Forelimb muscle (tissue), 1 donor: ENCODE measurements at regions not wholly inside any gene's neighbourhood (a gene's known extent, or its start where the extent isn't known, plus 50 kb on each side); places are given as distances from the start of the nearest gene placed in this dataset.

Source experiments
- DNase-seq: peaks from one replicate; pipeline ENCODE4 v3.0.0-alpha.2; 2013; ENCODE audit warnings: low read depth

GRCh38 chr6:142500250-142500786 lies 198.5 kb downstream of the ADGRG6 start:
- no peak for DNase-seq

- no peak for DNase-seq
Measured at GRCh38 chr6:142501795-142502194, 200.0 kb downstream of the ADGRG6 start.

- DNase-seq = no peak
Measured at GRCh38 chr6:142507065-142507464, 205.3 kb downstream of the ADGRG6 start.

- DNase-seq = no peak
Measured at GRCh38 chr6:142510211-142510610, 208.4 kb downstream of the ADGRG6 start.

GRCh38 chr6:142518126-142518525 lies 216.3 kb downstream of the ADGRG6 start:
- no peak for DNase-seq

GRCh38 chr6:142518761-142519160 lies 217.0 kb downstream of the ADGRG6 start:
- DNase-seq = no peak

- DNase-seq = no peak
Measured at GRCh38 chr6:142521791-142522190, 220.0 kb downstream of the ADGRG6 start.

- no peak for DNase-seq
Measured at GRCh38 chr6:142523515-142524375, 221.9 kb downstream of the ADGRG6 start.

GRCh38 chr6:142530566-142530965 lies 228.8 kb downstream of the ADGRG6 start:
- DNase-seq = no peak

GRCh38 chr6:142531727-142532126 lies 229.9 kb downstream of the ADGRG6 start:
- DNase-seq = no peak

- DNase-seq = no peak
Measured at GRCh38 chr6:142534076-142534475, 232.3 kb downstream of the ADGRG6 start.

GRCh38 chr6:142534484-142534883 lies 232.7 kb downstream of the ADGRG6 start:
- DNase-seq = no peak

- no peak for DNase-seq
Measured at GRCh38 chr6:142537612-142538478, 236.0 kb downstream of the ADGRG6 start.

GRCh38 chr6:142542704-142543233 lies 241.0 kb downstream of the ADGRG6 start:
- DNase-seq = no peak

GRCh38 chr6:142543606-142544005 lies 241.8 kb downstream of the ADGRG6 start:
- DNase-seq = no peak

- DNase-seq = no peak
Measured at GRCh38 chr6:142544199-142544838, 242.5 kb downstream of the ADGRG6 start.

- DNase-seq = no peak
Measured at GRCh38 chr6:142545147-142545546, 243.3 kb downstream of the ADGRG6 start.

GRCh38 chr6:142548566-142548965 lies 246.8 kb downstream of the ADGRG6 start:
- DNase-seq = no peak

- DNase-seq = no peak
Measured at GRCh38 chr6:142550310-142551063, 248.7 kb downstream of the ADGRG6 start.

- no peak for DNase-seq
Measured at GRCh38 chr6:142551274-142551811, 249.5 kb downstream of the ADGRG6 start.

GRCh38 chr6:142558786-142559185 lies 257.0 kb downstream of the ADGRG6 start:
- DNase-seq = no peak
